Rectal smooth muscle tissue (tissue), 1 donor: ENCODE measurements at regions not wholly inside any gene's neighbourhood (a gene's known extent, or its start where the extent isn't known, plus 50 kb on each side); places are given as distances from the start of the nearest gene placed in this dataset.
"Not testable (repeated sequence)": the region's sequence is repeated elsewhere in the genome, so short reads cannot be mapped to it uniquely, and the experiment has no call there.

Source experiments
- H3K27ac ChIP-seq: one replicate; pipeline ENCODE4 v1.7.0; 2013; ENCODE audit warnings: low read depth, low read length, inconsistent platforms
- H3K27me3 ChIP-seq: one replicate; pipeline ENCODE4 v1.7.0; 2013; ENCODE audit warnings: low read length; ENCODE audit not compliant: control insufficient read depth, insufficient read depth
- H3K36me3 ChIP-seq: one replicate; pipeline ENCODE4 v1.7.0; 2013; ENCODE audit warnings: low read length; ENCODE audit not compliant: control insufficient read depth, insufficient read depth
- H3K4me1 ChIP-seq: one replicate; pipeline ENCODE4 v1.7.0; 2013; ENCODE audit warnings: low read length; ENCODE audit not compliant: control insufficient read depth, insufficient read depth
- H3K4me3 ChIP-seq: one replicate; pipeline ENCODE4 v1.7.0; 2013; ENCODE audit warnings: low read length
- H3K9ac ChIP-seq: one replicate; pipeline ENCODE4 v1.7.0; 2013; ENCODE audit warnings: low read length

GRCh38 chr3:118505784-118506183, 528.9 kb downstream of the IGSF11 start:
- Histone ChIP-seq H3K9ac (no peak overlapping the region), H3K36me3 (no peaks in the 10 kb centered on the region), H3K27ac (no peak overlapping the region), H3K27me3 (no peaks in the 10 kb centered on the region), H3K4me1 (peaks cover 9% of the 10 kb centered on the region), H3K4me3 (no peak overlapping the region)

GRCh38 chr3:118511402-118511801, 523.2 kb downstream of the IGSF11 start:
- Histone ChIP-seq H3K36me3 (no peaks in the 10 kb centered on the region), H3K27me3 (no peaks in the 10 kb centered on the region), H3K9ac (no peak overlapping the region), H3K27ac (no peak overlapping the region), H3K4me3 (no peak overlapping the region), H3K4me1 (no peaks in the 10 kb centered on the region)

- no peaks in the 10 kb centered on the region for H3K27me3 ChIP-seq
- no peaks in the 10 kb centered on the region for H3K4me1 ChIP-seq
- no peak overlapping the region for H3K4me3 ChIP-seq
- H3K27ac ChIP-seq: no peak overlapping the region
- H3K9ac ChIP-seq: no peak overlapping the region
- H3K36me3 ChIP-seq: no peaks in the 10 kb centered on the region
Measured at GRCh38 chr3:118512301-118512700, 522.3 kb downstream of the IGSF11 start.

GRCh38 chr3:118525077-118525476, 509.6 kb downstream of the IGSF11 start:
- Histone ChIP-seq H3K36me3 (no peaks in the 10 kb centered on the region), H3K4me3 (no peak overlapping the region), H3K4me1 (no peaks in the 10 kb centered on the region), H3K27me3 (no peaks in the 10 kb centered on the region), H3K27ac (no peak overlapping the region), H3K9ac (no peak overlapping the region)

GRCh38 chr3:118526758-118527513, 507.7 kb downstream of the IGSF11 start:
- H3K36me3 ChIP-seq: no peaks in the 10 kb centered on the region
- H3K27me3 ChIP-seq: no peaks in the 10 kb centered on the region
- no peak overlapping the region for H3K27ac ChIP-seq
- no peaks in the 10 kb centered on the region for H3K4me1 ChIP-seq
- H3K9ac ChIP-seq: no peak overlapping the region
- no peak overlapping the region for H3K4me3 ChIP-seq

- no peaks in the 10 kb centered on the region for H3K27me3 ChIP-seq
- no peak overlapping the region for H3K4me3 ChIP-seq
- H3K4me1 ChIP-seq: no peaks in the 10 kb centered on the region
- no peak overlapping the region for H3K9ac ChIP-seq
- H3K36me3 ChIP-seq: no peaks in the 10 kb centered on the region
- no peak overlapping the region for H3K27ac ChIP-seq
Measured at GRCh38 chr3:118527514-118528044, 507.1 kb downstream of the IGSF11 start.

GRCh38 chr3:118529554-118529953, 505.1 kb downstream of the IGSF11 start:
- no peak overlapping the region for H3K9ac ChIP-seq
- no peaks in the 10 kb centered on the region for H3K4me1 ChIP-seq
- H3K36me3 ChIP-seq: no peaks in the 10 kb centered on the region
- no peak overlapping the region for H3K4me3 ChIP-seq
- no peaks in the 10 kb centered on the region for H3K27me3 ChIP-seq
- H3K27ac ChIP-seq: no peak overlapping the region

- H3K36me3 ChIP-seq: no peaks in the 10 kb centered on the region
- H3K4me1 ChIP-seq: no peaks in the 10 kb centered on the region
- H3K9ac ChIP-seq: no peak overlapping the region
- H3K4me3 ChIP-seq: no peak overlapping the region
- H3K27ac ChIP-seq: no peak overlapping the region
- no peaks in the 10 kb centered on the region for H3K27me3 ChIP-seq
Measured at GRCh38 chr3:118530350-118530922, 504.2 kb downstream of the IGSF11 start.

- H3K36me3 ChIP-seq, H3K27ac ChIP-seq, H3K4me1 ChIP-seq, H3K9ac ChIP-seq, H3K4me3 ChIP-seq, H3K27me3 ChIP-seq: not testable (repeated sequence)
Measured at GRCh38 chr3:118530927-118531356, 503.7 kb downstream of the IGSF11 start.

GRCh38 chr3:118531816-118532215, 502.8 kb downstream of the IGSF11 start:
- Histone ChIP-seq H3K27me3 (no peaks in the 10 kb centered on the region), H3K4me3 (no peak overlapping the region), H3K9ac (no peak overlapping the region), H3K4me1 (no peaks in the 10 kb centered on the region), H3K27ac (no peak overlapping the region), H3K36me3 (no peaks in the 10 kb centered on the region)

- no peak overlapping the region for H3K4me3 ChIP-seq
- no peak overlapping the region for H3K27ac ChIP-seq
Measured at GRCh38 chr3:118533676-118534075, 501.0 kb downstream of the IGSF11 start.

GRCh38 chr3:118534519-118534918, 500.1 kb downstream of the IGSF11 start:
- H3K27me3 ChIP-seq: no peaks in the 10 kb centered on the region
- H3K27ac ChIP-seq: no peak overlapping the region
- no peaks in the 10 kb centered on the region for H3K36me3 ChIP-seq
- H3K9ac ChIP-seq: no peak overlapping the region
- no peak overlapping the region for H3K4me3 ChIP-seq
- H3K4me1 ChIP-seq: no peaks in the 10 kb centered on the region

More at GRCh38 chr3:118533676-118534075, 501.0 kb downstream of the IGSF11 start:
- Histone ChIP-seq H3K9ac (no peak overlapping the region), H3K4me1 (no peaks in the 10 kb centered on the region), H3K27me3 (no peaks in the 10 kb centered on the region), H3K36me3 (no peaks in the 10 kb centered on the region)

- Histone ChIP-seq H3K4me1 (no peaks in the 10 kb centered on the region), H3K4me3 (no peak overlapping the region), H3K27me3 (no peaks in the 10 kb centered on the region), H3K9ac (no peak overlapping the region), H3K27ac (no peak overlapping the region), H3K36me3 (no peaks in the 10 kb centered on the region)
Measured at GRCh38 chr3:118536764-118537163, 497.9 kb downstream of the IGSF11 start.
